ENCODE measurements at regions not wholly inside any gene's neighbourhood (a gene's known extent, or its start where the extent isn't known, plus 50 kb on each side); places are given as distances from the start of the nearest gene placed in this dataset.

- no peak for DNase-seq (ENCODE audit: extremely low read depth in 1 of 2, low read depth in 1 of 2)
These were observed 138.1 kb upstream of the CHST15 start for GRCh38 chr10:124231168-124232155.

- no peak for DNase-seq (ENCODE audit: extremely low read depth in 1 of 2, low read depth in 1 of 2)
These were observed 137.3 kb upstream of the CHST15 start for GRCh38 chr10:124230635-124231167.

- no peak for DNase-seq (ENCODE audit: extremely low read depth in 1 of 2, low read depth in 1 of 2)
These were observed 136.7 kb upstream of the CHST15 start for GRCh38 chr10:124229989-124230634.

- no peak for DNase-seq (ENCODE audit: extremely low read depth in 1 of 2, low read depth in 1 of 2)
These were observed 136.0 kb upstream of the CHST15 start for GRCh38 chr10:124229201-124229988.

- no peak for DNase-seq (ENCODE audit: extremely low read depth in 1 of 2, low read depth in 1 of 2)
These were observed 135.1 kb upstream of the CHST15 start for GRCh38 chr10:124228471-124228870.

- no peak for DNase-seq (ENCODE audit: extremely low read depth in 1 of 2, low read depth in 1 of 2)
These were observed 134.6 kb upstream of the CHST15 start for GRCh38 chr10:124227988-124228387.

GRCh38 chr10:124227055-124227975 lies 133.9 kb upstream of the CHST15 start:
- DNase-seq (ENCODE audit: extremely low read depth in 1 of 2, low read depth in 1 of 2): no peak

GRCh38 chr10:124226271-124227054 lies 133.1 kb upstream of the CHST15 start:
- no peak for DNase-seq (ENCODE audit: extremely low read depth in 1 of 2, low read depth in 1 of 2)

GRCh38 chr10:124225467-124226270 lies 132.3 kb upstream of the CHST15 start:
- DNase-seq (ENCODE audit: extremely low read depth in 1 of 2, low read depth in 1 of 2): no peak

- DNase-seq (ENCODE audit: extremely low read depth in 1 of 2, low read depth in 1 of 2): no peak
These were observed 131.7 kb upstream of the CHST15 start for GRCh38 chr10:124225029-124225466.

- DNase-seq (ENCODE audit: extremely low read depth in 1 of 2, low read depth in 1 of 2): no peak
These were observed 131.1 kb upstream of the CHST15 start for GRCh38 chr10:124224331-124225028.

GRCh38 chr10:124223711-124224085 lies 130.3 kb upstream of the CHST15 start:
- no peak for DNase-seq (ENCODE audit: extremely low read depth in 1 of 2, low read depth in 1 of 2)

- DNase-seq (ENCODE audit: extremely low read depth in 1 of 2, low read depth in 1 of 2): no peak
These were observed 129.8 kb upstream of the CHST15 start for GRCh38 chr10:124222988-124223710.

GRCh38 chr10:124222318-124222987 lies 129.1 kb upstream of the CHST15 start:
- DNase-seq (ENCODE audit: extremely low read depth in 1 of 2, low read depth in 1 of 2): no peak

- no peak for DNase-seq (ENCODE audit: extremely low read depth in 1 of 2, low read depth in 1 of 2)
These were observed 128.2 kb upstream of the CHST15 start for GRCh38 chr10:124221356-124222317.

Measured in activated CD8-positive, alpha-beta memory T cell treated with anti-CD3 and anti-CD28 coated beads for 1 hour (primary cell).